ENCODE measurements at regions not wholly inside any gene's neighbourhood (a gene's known extent, or its start where the extent isn't known, plus 50 kb on each side); places are given as distances from the start of the nearest gene placed in this dataset.

- Histone ChIP-seq H3K4me1 (ENCODE audit: control insufficient read depth in 2 of 3, insufficient read depth in 2 of 3, low read depth in 1 of 3, low read length in 3 of 3) (peaks cover 7 to 34% (median 19%) of the 10 kb centered on the region in 3 donors), H3K36me3 (ENCODE audit: control insufficient read depth in 2 of 3, insufficient read depth in 3 of 3, low read length in 3 of 3) (no peaks in the 10 kb centered on the region), H3K4me3 (ENCODE audit: low read length in 3 of 3) (no peak overlapping the region), H3K27me3 (ENCODE audit: control insufficient read depth, insufficient read depth, low read length) (no peaks in the 10 kb centered on the region), H3K9me3 (ENCODE audit: control insufficient read depth in 2 of 3, insufficient read depth in 1 of 3, low read length in 3 of 3) (no peaks in the 10 kb centered on the region), H3K9ac (ENCODE audit: low read length in 3 of 3) (no peak overlapping the region), H3K27ac (ENCODE audit: low read depth in 2 of 2, low read length in 2 of 2) (peak overlapping the region in 1 of 2 donors; percentile 35)
- no peak for TF ChIP-seq CTCF (IDR thresholded peaks at IDR 0.05; ENCODE audit: borderline replicate concordance, extremely low read depth, insufficient read depth)
- intact Hi-C loops (cut with DNase I) = no loop called here
- FAIRE-seq (no peak), DNase-seq (no peak)
These were observed 84.8 kb upstream of the FAM169A start for GRCh38 chr5:74950836-74951515.

- FAIRE-seq (no peak), DNase-seq (no peak)
- no peaks in the 10 kb centered on the region for H3K27me3 ChIP-seq (ENCODE audit: control insufficient read depth, insufficient read depth, low read length)
- H3K9ac ChIP-seq (ENCODE audit: low read length in 3 of 3) = no peak overlapping the region
- no peak overlapping the region for H3K4me3 ChIP-seq (ENCODE audit: low read length in 3 of 3)
- intact Hi-C loops (cut with DNase I) = no loop called here
- no peak for TF ChIP-seq CTCF (IDR thresholded peaks at IDR 0.05; ENCODE audit: borderline replicate concordance, extremely low read depth, insufficient read depth)
- no peaks in the 10 kb centered on the region for H3K36me3 ChIP-seq (ENCODE audit: control insufficient read depth in 2 of 3, insufficient read depth in 3 of 3, low read length in 3 of 3)
- H3K9me3 ChIP-seq (ENCODE audit: control insufficient read depth in 2 of 3, insufficient read depth in 1 of 3, low read length in 3 of 3) = no peaks in the 10 kb centered on the region
- peaks cover 7 to 34% (median 19%) of the 10 kb centered on the region in 3 donors for H3K4me1 ChIP-seq (ENCODE audit: control insufficient read depth in 2 of 3, insufficient read depth in 2 of 3, low read depth in 1 of 3, low read length in 3 of 3)
- H3K27ac ChIP-seq (ENCODE audit: low read depth in 2 of 2, low read length in 2 of 2) = peak overlapping the region in 1 of 2 donors; percentile 55
These were observed 83.8 kb upstream of the FAM169A start for GRCh38 chr5:74949976-74950375.

GRCh38 chr5:74948031-74948546, 81.9 kb upstream of the FAM169A start:
- H3K4me3 ChIP-seq (ENCODE audit: low read length in 3 of 3) = no peak overlapping the region
- TF ChIP-seq CTCF (IDR thresholded peaks at IDR 0.05; ENCODE audit: borderline replicate concordance, extremely low read depth, insufficient read depth) = no peak
- FAIRE-seq (no peak), DNase-seq (peak in 4 of 5 donors; percentile 46 to 70 (median 62))
- H3K27ac ChIP-seq (ENCODE audit: low read depth in 2 of 2, low read length in 2 of 2) = peak overlapping the region; percentile 54 to 67
- H3K9ac ChIP-seq (ENCODE audit: low read length in 3 of 3) = no peak overlapping the region
- intact Hi-C loops (cut with DNase I) = no loop called here
- H3K4me1 ChIP-seq (ENCODE audit: control insufficient read depth in 2 of 3, insufficient read depth in 2 of 3, low read depth in 1 of 3, low read length in 3 of 3) = peaks cover 7 to 25% (median 11%) of the 10 kb centered on the region in 3 donors
- no peaks in the 10 kb centered on the region for H3K36me3 ChIP-seq (ENCODE audit: control insufficient read depth in 2 of 3, insufficient read depth in 3 of 3, low read length in 3 of 3)
- no peaks in the 10 kb centered on the region for H3K27me3 ChIP-seq (ENCODE audit: control insufficient read depth, insufficient read depth, low read length)
- no peaks in the 10 kb centered on the region for H3K9me3 ChIP-seq (ENCODE audit: control insufficient read depth in 2 of 3, insufficient read depth in 1 of 3, low read length in 3 of 3)
